K562 (cell line): ENCODE measurements at regions not wholly inside any gene's neighbourhood (a gene's known extent, or its start where the extent isn't known, plus 50 kb on each side); places are given as distances from the start of the nearest gene placed in this dataset.

ENCODE experiments used
- CTCF ChIP-seq, 3 experiments: IDR thresholded peaks in 2 of 3; conservative IDR thresholded peaks in 1 of 3; 2 replicates each; pipeline ENCODE4 v1.5.1; 2011 to 2012; ENCODE audit warnings: low read length in 3 of 3, mild to moderate bottlenecking in 3 of 3, control low read depth in 2 of 3, improper control_type of control experiment in 1 of 3, inconsistent platforms in 1 of 3, low read depth in 1 of 3, mixed read lengths in 1 of 3, moderate library complexity in 1 of 3; ENCODE audit not compliant: insufficient read depth in 2 of 3
- GABPA ChIP-seq: fragments of 200-800 bp; sonication (Bioruptor generic); conservative IDR thresholded peaks from 2 replicates; pipeline ENCODE4 v1.6.1; 2016; ENCODE audit warnings: low read depth, missing genetic modification characterization, missing compliant biosample characterization
- HIVEP1 ChIP-seq: fragments of 250-450 bp; sonication (Bioruptor Pico); IDR thresholded peaks from 2 replicates; pipeline ENCODE4 v1.4.0; 2020; ENCODE audit warnings: mild to moderate bottlenecking
- JUN ChIP-seq, 2 experiments: sonication (generic) in 1 of 2; formaldehyde crosslinking in 1 of 2; IDR thresholded peaks; 2 replicates each; pipeline versions ENCODE4 v1.6.1 to v1.8.0; 2012 to 2022; ENCODE audit warnings: borderline replicate concordance in 2 of 2, mild to moderate bottlenecking in 2 of 2, improper control_type of control experiment in 1 of 2, low read depth in 1 of 2, low read length in 1 of 2, missing genetic modification reagents in 1 of 2
- MXD1 ChIP-seq: fragments of 250-450 bp; sonication (Bioruptor Pico); IDR thresholded peaks from 2 replicates; pipeline ENCODE4 v1.8.0; 2021; ENCODE audit warnings: borderline replicate concordance, mild to moderate bottlenecking, moderate library complexity; ENCODE audit not compliant: poor library complexity, severe bottlenecking
- POLR2AphosphoS5 ChIP-seq: IDR thresholded peaks from 2 replicates; pipeline ENCODE4 v1.6.1; 2011; ENCODE audit warnings: mild to moderate bottlenecking, low read depth, low read length, moderate library complexity; ENCODE audit not compliant: control insufficient read depth, insufficient read depth
- RBM39 ChIP-seq: fragments of 200-400 bp; formaldehyde crosslinking; optimal IDR thresholded peaks from 2 replicates; pipeline ENCODE3; 2018; ENCODE audit warnings: low read depth, low read length
- REST ChIP-seq, 2 experiments: fragments of 450-650 bp; formaldehyde crosslinking in 1 of 2; IDR thresholded peaks; 2 replicates each; pipeline versions ENCODE4 v1.4.0 to v1.6.1; 2014 to 2020; ENCODE audit warnings: mild to moderate bottlenecking in 2 of 2, borderline replicate concordance in 1 of 2, low read depth in 1 of 2
- SIN3A ChIP-seq, 2 experiments: fragments of 150-350 bp in 1 of 2; IDR thresholded peaks; 2 replicates each; pipeline ENCODE4 v1.6.1; 2011 to 2016; ENCODE audit warnings: borderline replicate concordance in 2 of 2, low read depth in 2 of 2, low read length in 2 of 2, mild to moderate bottlenecking in 2 of 2, moderate library complexity in 2 of 2; ENCODE audit not compliant: control insufficient read depth in 1 of 2
- ZBTB17 ChIP-seq: fragments of 450-650 bp; formaldehyde crosslinking; IDR thresholded peaks from 2 replicates; pipeline ENCODE4 v1.4.0; 2020; ENCODE audit warnings: mild to moderate bottlenecking
- ZMIZ1 ChIP-seq, 2 experiments: fragments of 150-350 bp in 1 of 2; IDR thresholded peaks; 2 replicates each; pipeline ENCODE4 v1.6.1; 2012 to 2016; ENCODE audit warnings: low read depth in 2 of 2, low read length in 2 of 2, mild to moderate bottlenecking in 1 of 2, moderate library complexity in 1 of 2

GRCh38 chr3:18239674-18240073, 185.5 kb downstream of the SATB1 start:
- TF ChIP-seq RBM39 (no peak), CTCF (IDR thresholded peaks at IDR 0.05 in 2 of 3, conservative IDR thresholded peaks at IDR 0.05 in 1 of 3; ENCODE audit: insufficient read depth in 2 of 3, low read depth in 1 of 3, low read length in 3 of 3) (no peak), HIVEP1 (CRISPR knock-in tag) (no peak), ZBTB17 (CRISPR knock-in tag) (no peak), REST (IDR thresholded peaks at IDR 0.05; ENCODE audit: borderline replicate concordance) (no peak), REST (CRISPR knock-in tag; IDR thresholded peaks at IDR 0.05; ENCODE audit: low read depth) (no peak), POLR2AphosphoS5 (no peak), JUN (IDR thresholded peaks at IDR 0.05; ENCODE audit: borderline replicate concordance, low read depth, low read length) (no peak), JUN (CRISPR knock-in tag; IDR thresholded peaks at IDR 0.05; ENCODE audit: borderline replicate concordance) (no peak), MXD1 (CRISPR knock-in tag) (no peak), ZMIZ1 (IDR thresholded peaks at IDR 0.05; ENCODE audit: low read depth in 2 of 2, low read length in 2 of 2) (no peak), SIN3A (IDR thresholded peaks at IDR 0.05; ENCODE audit: borderline replicate concordance in 2 of 2, control insufficient read depth in 1 of 2, low read depth in 2 of 2, low read length in 2 of 2) (no peak), GABPA (tag) (no peak)
